Stimulated activated effector memory CD8-positive, alpha-beta T cell treated with anti-CD3 and anti-CD28 coated beads, Interleukin-12 subunit alpha, Interleukin-12 subunit beta, amount 100 ng/mL, for 72 hours (primary cell): ENCODE measurements at regions not wholly inside any gene's neighbourhood (a gene's known extent, or its start where the extent isn't known, plus 50 kb on each side); places are given as distances from the start of the nearest gene placed in this dataset.

ENCODE experiments used
- ATAC-seq: fragments of 150-1000 bp; cut with Tn5 transposase; 2 replicates; pipeline ENCODE4 v1.10.0; 2021
- DNase-seq, 2 donors: peaks; one replicate each; pipeline ENCODE4 v3.0.0; 2021 to 2022; ENCODE audit warnings: low spot score in 2 of 2
- H3K27ac Mint-ChIP-seq: one replicate; pipeline ENCODE4 v1.8.0; 2022; ENCODE audit warnings: mild to moderate bottlenecking, mixed read lengths
- H3K36me3 Mint-ChIP-seq: one replicate; pipeline ENCODE4 v1.8.0; 2022; ENCODE audit warnings: mild to moderate bottlenecking, mixed read lengths
- H3K4me1 Mint-ChIP-seq: one replicate; pipeline ENCODE4 v1.8.0; 2022; ENCODE audit warnings: mixed read lengths
- H3K4me3 Mint-ChIP-seq: one replicate; pipeline ENCODE4 v1.8.0; 2022; ENCODE audit warnings: mild to moderate bottlenecking, mixed read lengths
- H3K9me3 Mint-ChIP-seq: one replicate; pipeline ENCODE4 v1.8.0; 2022; ENCODE audit warnings: mixed read lengths

GRCh38 chr16:79977940-79978836, 377.7 kb upstream of the MAF start:
- Mint-ChIP-seq H3K9me3 (no peaks in the 10 kb centered on the region), H3K4me1 (no peaks in the 10 kb centered on the region), H3K27ac (no peak overlapping the region), H3K36me3 (no peaks in the 10 kb centered on the region), H3K4me3 (no peak overlapping the region)
- ATAC-seq (no peak), DNase-seq (no peak)

- no peak for DNase-seq
- H3K4me1 Mint-ChIP-seq: no peaks in the 10 kb centered on the region
- no peaks in the 10 kb centered on the region for H3K9me3 Mint-ChIP-seq
- H3K36me3 Mint-ChIP-seq: no peaks in the 10 kb centered on the region
- no peak overlapping the region for H3K4me3 Mint-ChIP-seq
- H3K27ac Mint-ChIP-seq: no peak overlapping the region
- no peak for ATAC-seq
These were observed 372.8 kb upstream of the MAF start for GRCh38 chr16:79973320-79973719.

- DNase-seq (no peak), ATAC-seq (no peak)
- Mint-ChIP-seq H3K27ac (no peak overlapping the region), H3K9me3 (no peaks in the 10 kb centered on the region), H3K4me3 (no peak overlapping the region), H3K4me1 (no peaks in the 10 kb centered on the region), H3K36me3 (no peaks in the 10 kb centered on the region)
These were observed 371.6 kb upstream of the MAF start for GRCh38 chr16:79972053-79972704.

- Mint-ChIP-seq H3K4me3 (no peak overlapping the region), H3K9me3 (no peaks in the 10 kb centered on the region), H3K36me3 (no peaks in the 10 kb centered on the region), H3K27ac (no peak overlapping the region), H3K4me1 (no peaks in the 10 kb centered on the region)
- ATAC-seq: no peak
- DNase-seq: no peak
These were observed 370.7 kb upstream of the MAF start for GRCh38 chr16:79971237-79971572.

- Mint-ChIP-seq H3K36me3 (no peaks in the 10 kb centered on the region), H3K27ac (no peak overlapping the region), H3K9me3 (no peaks in the 10 kb centered on the region), H3K4me3 (no peak overlapping the region), H3K4me1 (no peaks in the 10 kb centered on the region)
- no peak for ATAC-seq
- no peak for DNase-seq
These were observed 370.2 kb upstream of the MAF start for GRCh38 chr16:79970551-79971236.

- H3K4me1 Mint-ChIP-seq: no peaks in the 10 kb centered on the region
- H3K9me3 Mint-ChIP-seq: no peaks in the 10 kb centered on the region
- ATAC-seq: no peak
- H3K4me3 Mint-ChIP-seq: no peak overlapping the region
- H3K27ac Mint-ChIP-seq: no peak overlapping the region
- DNase-seq: no peak
- no peaks in the 10 kb centered on the region for H3K36me3 Mint-ChIP-seq
These were observed 369.6 kb upstream of the MAF start for GRCh38 chr16:79970087-79970486.

GRCh38 chr16:79969458-79969857, 368.9 kb upstream of the MAF start:
- Mint-ChIP-seq H3K9me3 (no peaks in the 10 kb centered on the region), H3K4me3 (no peak overlapping the region), H3K4me1 (no peaks in the 10 kb centered on the region), H3K36me3 (no peaks in the 10 kb centered on the region), H3K27ac (no peak overlapping the region)
- no peak for ATAC-seq
- no peak for DNase-seq

- Mint-ChIP-seq H3K27ac (no peak overlapping the region), H3K4me3 (no peak overlapping the region), H3K4me1 (no peaks in the 10 kb centered on the region), H3K9me3 (no peaks in the 10 kb centered on the region), H3K36me3 (no peaks in the 10 kb centered on the region)
- ATAC-seq (no peak), DNase-seq (no peak)
These were observed 365.7 kb upstream of the MAF start for GRCh38 chr16:79966226-79966625.

- Mint-ChIP-seq H3K36me3 (no peaks in the 10 kb centered on the region), H3K4me1 (no peaks in the 10 kb centered on the region), H3K4me3 (no peak overlapping the region), H3K27ac (no peak overlapping the region), H3K9me3 (no peaks in the 10 kb centered on the region)
- ATAC-seq (no peak), DNase-seq (no peak)
These were observed 365.2 kb upstream of the MAF start for GRCh38 chr16:79965718-79966117.

- ATAC-seq (no peak), DNase-seq (no peak)
- no peaks in the 10 kb centered on the region for H3K4me1 Mint-ChIP-seq
- H3K27ac Mint-ChIP-seq: no peak overlapping the region
- no peak overlapping the region for H3K4me3 Mint-ChIP-seq
- H3K36me3 Mint-ChIP-seq: no peaks in the 10 kb centered on the region
- no peaks in the 10 kb centered on the region for H3K9me3 Mint-ChIP-seq
These were observed 363.6 kb upstream of the MAF start for GRCh38 chr16:79964104-79964503.

- H3K4me1 Mint-ChIP-seq: no peaks in the 10 kb centered on the region
- ATAC-seq: no peak
- DNase-seq: no peak
- no peaks in the 10 kb centered on the region for H3K9me3 Mint-ChIP-seq
- no peaks in the 10 kb centered on the region for H3K36me3 Mint-ChIP-seq
- no peak overlapping the region for H3K4me3 Mint-ChIP-seq
- H3K27ac Mint-ChIP-seq: no peak overlapping the region
These were observed 362.4 kb upstream of the MAF start for GRCh38 chr16:79962962-79963361.

GRCh38 chr16:79959226-79959625, 358.7 kb upstream of the MAF start:
- H3K4me3 Mint-ChIP-seq: no peak overlapping the region
- H3K9me3 Mint-ChIP-seq: no peaks in the 10 kb centered on the region
- no peaks in the 10 kb centered on the region for H3K4me1 Mint-ChIP-seq
- H3K27ac Mint-ChIP-seq: no peak overlapping the region
- no peak for DNase-seq
- H3K36me3 Mint-ChIP-seq: no peaks in the 10 kb centered on the region
- no peak for ATAC-seq

GRCh38 chr16:79954921-79955705, 354.6 kb upstream of the MAF start:
- H3K4me3 Mint-ChIP-seq: no peak overlapping the region

GRCh38 chr16:79950932-79951719, 350.6 kb upstream of the MAF start:
- Mint-ChIP-seq H3K4me3 (no peak overlapping the region), H3K27ac (no peak overlapping the region), H3K4me1 (no peaks in the 10 kb centered on the region), H3K9me3 (no peaks in the 10 kb centered on the region), H3K36me3 (no peaks in the 10 kb centered on the region)
- ATAC-seq (no peak), DNase-seq (no peak)

More at GRCh38 chr16:79954921-79955705, 354.6 kb upstream of the MAF start:
- no peaks in the 10 kb centered on the region for H3K4me1 Mint-ChIP-seq
- ATAC-seq (no peak), DNase-seq (no peak)
- no peak overlapping the region for H3K27ac Mint-ChIP-seq
- H3K9me3 Mint-ChIP-seq: no peaks in the 10 kb centered on the region
- no peaks in the 10 kb centered on the region for H3K36me3 Mint-ChIP-seq

GRCh38 chr16:79949417-79949816, 348.9 kb upstream of the MAF start:
- H3K27ac Mint-ChIP-seq: no peak overlapping the region
- no peak overlapping the region for H3K4me3 Mint-ChIP-seq
- ATAC-seq (no peak), DNase-seq (no peak)
- no peaks in the 10 kb centered on the region for H3K9me3 Mint-ChIP-seq
- no peaks in the 10 kb centered on the region for H3K4me1 Mint-ChIP-seq
- H3K36me3 Mint-ChIP-seq: no peaks in the 10 kb centered on the region
